ENCODE measurements at regions not wholly inside any gene's neighbourhood (a gene's known extent, or its start where the extent isn't known, plus 50 kb on each side); places are given as distances from the start of the nearest gene placed in this dataset.

DNA sequence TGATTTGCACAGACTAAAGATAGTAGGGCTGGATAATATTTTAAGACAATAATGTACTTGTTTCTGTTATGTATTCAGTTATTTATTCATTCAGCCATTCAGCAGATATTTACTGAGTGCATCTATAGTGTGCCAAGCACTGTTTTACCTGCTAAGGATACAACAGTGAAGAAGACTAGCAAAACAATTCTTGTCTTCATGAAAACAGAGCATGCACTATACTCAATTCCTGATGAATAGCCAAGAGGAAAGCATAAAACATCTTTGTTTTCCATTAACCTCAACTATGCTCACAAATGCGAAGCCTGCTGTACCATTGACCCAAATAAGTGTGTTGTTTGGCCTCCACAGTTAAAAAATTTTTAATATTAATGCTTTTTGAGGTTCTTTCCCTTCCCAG, 436.7 kb downstream of the BCKDHB start:
- TF ChIP-seq POLR2AphosphoS5 (IDR thresholded peaks at IDR 0.05; ENCODE audit: low read depth, low read length): no peak
- TF ChIP-seq, protein P1, sequence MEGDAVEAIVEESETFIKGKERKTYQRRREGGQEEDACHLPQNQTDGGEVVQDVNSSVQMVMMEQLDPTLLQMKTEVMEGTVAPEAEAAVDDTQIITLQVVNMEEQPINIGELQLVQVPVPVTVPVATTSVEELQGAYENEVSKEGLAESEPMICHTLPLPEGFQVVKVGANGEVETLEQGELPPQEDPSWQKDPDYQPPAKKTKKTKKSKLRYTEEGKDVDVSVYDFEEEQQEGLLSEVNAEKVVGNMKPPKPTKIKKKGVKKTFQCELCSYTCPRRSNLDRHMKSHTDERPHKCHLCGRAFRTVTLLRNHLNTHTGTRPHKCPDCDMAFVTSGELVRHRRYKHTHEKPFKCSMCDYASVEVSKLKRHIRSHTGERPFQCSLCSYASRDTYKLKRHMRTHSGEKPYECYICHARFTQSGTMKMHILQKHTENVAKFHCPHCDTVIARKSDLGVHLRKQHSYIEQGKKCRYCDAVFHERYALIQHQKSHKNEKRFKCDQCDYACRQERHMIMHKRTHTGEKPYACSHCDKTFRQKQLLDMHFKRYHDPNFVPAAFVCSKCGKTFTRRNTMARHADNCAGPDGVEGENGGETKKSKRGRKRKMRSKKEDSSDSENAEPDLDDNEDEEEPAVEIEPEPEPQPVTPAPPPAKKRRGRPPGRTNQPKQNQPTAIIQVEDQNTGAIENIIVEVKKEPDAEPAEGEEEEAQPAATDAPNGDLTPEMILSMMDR (IDR thresholded peaks at IDR 0.05): no peak
- TF ChIP-seq TCF7L2 (IDR thresholded peaks at IDR 0.05; ENCODE audit: low read depth, low read length): no peak
- TF ChIP-seq, protein P2, sequence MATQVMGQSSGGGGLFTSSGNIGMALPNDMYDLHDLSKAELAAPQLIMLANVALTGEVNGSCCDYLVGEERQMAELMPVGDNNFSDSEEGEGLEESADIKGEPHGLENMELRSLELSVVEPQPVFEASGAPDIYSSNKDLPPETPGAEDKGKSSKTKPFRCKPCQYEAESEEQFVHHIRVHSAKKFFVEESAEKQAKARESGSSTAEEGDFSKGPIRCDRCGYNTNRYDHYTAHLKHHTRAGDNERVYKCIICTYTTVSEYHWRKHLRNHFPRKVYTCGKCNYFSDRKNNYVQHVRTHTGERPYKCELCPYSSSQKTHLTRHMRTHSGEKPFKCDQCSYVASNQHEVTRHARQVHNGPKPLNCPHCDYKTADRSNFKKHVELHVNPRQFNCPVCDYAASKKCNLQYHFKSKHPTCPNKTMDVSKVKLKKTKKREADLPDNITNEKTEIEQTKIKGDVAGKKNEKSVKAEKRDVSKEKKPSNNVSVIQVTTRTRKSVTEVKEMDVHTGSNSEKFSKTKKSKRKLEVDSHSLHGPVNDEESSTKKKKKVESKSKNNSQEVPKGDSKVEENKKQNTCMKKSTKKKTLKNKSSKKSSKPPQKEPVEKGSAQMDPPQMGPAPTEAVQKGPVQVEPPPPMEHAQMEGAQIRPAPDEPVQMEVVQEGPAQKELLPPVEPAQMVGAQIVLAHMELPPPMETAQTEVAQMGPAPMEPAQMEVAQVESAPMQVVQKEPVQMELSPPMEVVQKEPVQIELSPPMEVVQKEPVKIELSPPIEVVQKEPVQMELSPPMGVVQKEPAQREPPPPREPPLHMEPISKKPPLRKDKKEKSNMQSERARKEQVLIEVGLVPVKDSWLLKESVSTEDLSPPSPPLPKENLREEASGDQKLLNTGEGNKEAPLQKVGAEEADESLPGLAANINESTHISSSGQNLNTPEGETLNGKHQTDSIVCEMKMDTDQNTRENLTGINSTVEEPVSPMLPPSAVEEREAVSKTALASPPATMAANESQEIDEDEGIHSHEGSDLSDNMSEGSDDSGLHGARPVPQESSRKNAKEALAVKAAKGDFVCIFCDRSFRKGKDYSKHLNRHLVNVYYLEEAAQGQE (IDR thresholded peaks at IDR 0.05; ENCODE audit: insufficient read depth in 1 of 2, low read depth in 2 of 2, low read length in 1 of 2): no peak
